ENCODE measurements at regions not wholly inside any gene's neighbourhood (a gene's known extent, or its start where the extent isn't known, plus 50 kb on each side); places are given as distances from the start of the nearest gene placed in this dataset.

DNA sequence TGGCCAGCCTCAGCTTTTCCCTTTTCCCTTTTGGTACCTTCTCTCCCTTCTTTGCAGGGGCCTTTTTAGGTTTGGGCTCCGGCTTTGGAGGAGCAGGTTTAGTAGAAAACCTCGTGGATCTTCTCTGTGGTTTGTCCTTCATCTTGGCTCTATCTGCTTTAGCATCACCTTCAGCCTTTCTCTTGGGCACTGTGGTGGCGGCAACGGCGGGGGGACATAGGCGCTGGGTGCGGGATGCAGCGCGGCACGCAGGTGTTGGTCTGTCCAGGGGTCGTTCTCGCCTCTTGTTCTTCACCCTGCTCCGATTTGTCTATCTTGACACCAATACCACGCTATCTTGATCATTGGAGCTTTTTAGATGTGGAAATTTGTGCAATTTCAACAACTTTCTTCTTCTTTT is 64.5 kb upstream of the SMAD3 start:
- no peak for DNase-seq (ENCODE audit: low read depth, low spot score)

GRCh38 chr15:67002368-67002767 is 63.0 kb upstream of the SMAD3 start:
- DNase-seq (ENCODE audit: low read depth, low spot score): no peak

GRCh38 chr15:67003586-67003985 is 61.8 kb upstream of the SMAD3 start:
- no peak for DNase-seq (ENCODE audit: low read depth, low spot score)

- DNase-seq (ENCODE audit: low read depth, low spot score): no peak
These were observed 61.3 kb upstream of the SMAD3 start for GRCh38 chr15:67004142-67004541.

DNA sequence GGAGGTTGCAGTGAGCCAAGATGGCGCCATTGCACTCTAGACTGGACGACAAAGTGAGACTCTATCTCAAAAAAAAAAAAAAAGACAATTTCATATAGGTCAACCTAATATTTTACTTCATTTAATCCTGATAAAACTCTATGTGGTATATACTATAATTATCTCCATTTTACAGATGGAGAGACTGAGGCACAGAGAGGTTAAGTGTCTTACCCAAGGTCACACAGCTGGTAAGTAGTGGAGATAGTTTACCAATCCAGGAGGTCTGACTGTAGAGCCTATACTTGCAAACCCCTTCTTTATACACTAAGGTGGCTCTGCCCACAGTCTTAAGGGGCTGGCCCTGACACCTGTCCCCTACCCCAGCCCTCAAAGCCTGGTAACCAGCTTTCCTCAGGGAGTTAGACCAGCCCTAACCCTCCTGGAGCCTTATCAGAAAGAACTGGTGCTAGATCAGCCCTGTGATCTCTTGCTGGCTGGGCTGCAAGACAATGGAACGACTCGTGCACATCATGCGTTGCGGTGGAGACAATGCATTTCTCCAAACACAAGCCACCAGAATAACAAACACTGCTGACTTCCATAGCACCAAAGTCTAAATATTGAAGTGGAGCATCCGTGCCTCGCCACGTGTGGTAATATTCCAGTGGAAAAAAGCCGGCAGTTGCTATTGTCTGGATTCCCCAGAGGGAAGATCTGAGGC is 60.0 kb upstream of the SMAD3 start:
- no peak for DNase-seq (ENCODE audit: low read depth, low spot score)

- no peak for DNase-seq (ENCODE audit: low read depth, low spot score)
These were observed 59.0 kb upstream of the SMAD3 start for GRCh38 chr15:67006083-67007065.

DNA sequence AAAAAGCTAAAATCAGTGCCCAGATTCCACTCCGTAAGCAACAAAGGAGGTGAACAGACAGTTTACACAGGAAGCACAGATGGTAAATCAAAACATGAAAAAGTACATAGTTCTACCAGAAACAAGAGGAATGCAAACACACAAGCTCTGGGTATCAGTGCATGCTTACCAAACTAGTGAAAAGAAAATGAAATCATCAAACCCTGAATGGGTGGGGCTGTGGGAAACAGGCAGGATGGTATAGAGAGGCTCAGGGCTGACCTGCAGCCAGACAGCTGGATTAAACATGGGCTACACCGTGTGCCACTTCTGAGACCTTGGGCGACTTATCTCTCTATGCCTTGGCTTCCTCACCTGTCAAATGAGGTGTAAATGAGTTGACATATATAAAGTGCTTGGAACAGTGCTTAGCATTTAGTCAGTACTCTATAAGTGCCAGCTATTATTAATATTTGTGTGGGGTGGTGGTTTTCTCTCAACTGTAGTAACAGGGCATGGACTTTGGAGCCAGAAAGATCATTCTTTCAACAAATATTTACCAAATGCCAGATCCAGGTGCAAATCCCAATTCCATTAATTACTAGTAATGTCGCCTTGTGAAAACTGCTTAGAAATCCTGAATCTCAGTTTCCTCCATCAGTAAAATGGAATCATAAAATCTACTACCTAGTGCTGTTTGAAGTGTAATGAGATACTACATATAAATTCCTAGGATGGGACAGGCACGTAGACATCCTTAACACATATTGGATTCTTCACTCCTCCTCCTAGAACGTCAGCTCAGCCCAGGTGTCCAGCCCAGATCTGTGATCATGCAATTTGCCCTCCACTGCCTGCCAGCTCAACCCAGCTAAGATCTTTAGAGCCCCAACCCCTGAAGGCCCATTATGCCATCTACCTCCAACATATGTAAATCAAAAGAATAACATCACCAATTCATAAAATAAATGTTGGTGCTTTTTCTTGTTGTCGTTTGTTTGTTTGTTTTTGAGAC is 55.5 kb upstream of the SMAD3 start:
- DNase-seq (ENCODE audit: low read depth, low spot score): no peak

- no peak for DNase-seq (ENCODE audit: low read depth, low spot score)
These were observed 54.3 kb upstream of the SMAD3 start for GRCh38 chr15:67010898-67011616.

DNA sequence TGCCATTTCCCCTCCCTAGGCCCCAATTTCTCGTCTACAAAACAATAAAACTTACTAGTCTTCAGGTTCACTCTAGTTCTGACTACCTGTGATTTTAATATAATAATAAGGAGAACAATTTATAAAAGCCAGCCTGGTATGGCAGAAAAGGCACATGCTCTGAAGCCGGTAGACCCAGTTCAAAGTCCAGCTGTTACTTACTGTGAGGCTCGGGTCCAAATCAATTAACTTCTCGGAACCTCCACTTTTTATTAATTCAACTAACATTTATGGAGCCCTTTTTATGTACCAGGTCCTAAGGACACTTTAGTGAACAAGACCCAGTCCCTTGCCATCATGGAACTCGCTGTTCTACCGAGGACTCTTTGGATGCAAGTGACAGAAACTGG is 53.8 kb upstream of the SMAD3 start:
- DNase-seq (ENCODE audit: low read depth, low spot score): no peak

GRCh38 chr15:67013696-67014095 is 51.7 kb upstream of the SMAD3 start:
- DNase-seq (ENCODE audit: low read depth, low spot score): peak; percentile 47

Data from brain pericyte (primary cell).